HCT116 (cell line): ENCODE measurements at regions not wholly inside any gene's neighbourhood (a gene's known extent, or its start where the extent isn't known, plus 50 kb on each side); places are given as distances from the start of the nearest gene placed in this dataset.

Source experiments
- ATAC-seq: fragments of 200-7000 bp; cut with Tn5 transposase; 2 replicates; pipeline ENCODE4 v1.9.1; 2020; ENCODE audit warnings: mild to moderate bottlenecking, moderate library complexity
- BruUV-seq: library from RNA; stranded (reverse); fragments of 400-500 nt; replicated peaks from 2 replicates; lab custom pipeline; 2021; lab: Mats Ljungman, UMichigan
- CTCF ChIA-PET: fragments of 300-600 bp; sonication (Branson Sonifier 250); formaldehyde crosslinking; loops from one replicate; lab custom pipeline; 2021; ENCODE audit warnings: antibody characterized with exemption; lab: Charles Lee
- POLR2A ChIA-PET: fragments of 300-600, 350-600 bp; sonication (Branson Sonifier 250); formaldehyde crosslinking; loops from one replicate; lab custom pipeline; 2021; ENCODE audit warnings: antibody characterized with exemption; lab: Charles Lee
- RAD21 ChIA-PET, 2 experiments: fragments of 300-600 bp; sonication (Branson Sonifier 250); formaldehyde crosslinking; loops; one replicate each; lab custom pipeline; 2023; ENCODE audit warnings: low total read pairs in 2 of 2; ENCODE audit not compliant: uncharacterized antibody in 2 of 2, unreplicated experiment in 2 of 2, low non-redundant PET in 1 of 2; lab: Charles Lee
- DNase-seq: peaks from one replicate; pipeline ENCODE4 v3.0.0-alpha.2; 2010; ENCODE audit warnings: low read depth, low spot score
- H2AFZ ChIP-seq: fragments of 200-600 bp; shearing (Covaris generic), sonication (generic); 2 replicates; pipeline ENCODE4 v1.6.1; 2017; ENCODE audit warnings: low read depth, mixed run types, mixed read lengths, antibody characterized with exemption, low read length; ENCODE audit not compliant: poor library complexity, severe bottlenecking
- H3K27ac ChIP-seq: 2 replicates; pipeline ENCODE4 v1.5.1; 2012; ENCODE audit warnings: low read depth, low read length
- H3K27me3 ChIP-seq: fragments of 200-600 bp; sonication (generic); 2 replicates; pipeline ENCODE4 v1.6.1; 2016; ENCODE audit warnings: mixed run types, low read length, mixed read lengths; ENCODE audit not compliant: insufficient read depth
- H3K36me3 ChIP-seq, 2 experiments: fragments of 200-500 bp in 1 of 2; fragments of 200-600 bp in 1 of 2; sonication (Bioruptor generic) in 1 of 2; sonication (generic) in 1 of 2; 2 replicates each; pipeline versions ENCODE4 v1.5.1 to v1.6.1; 2014 to 2016; ENCODE audit warnings: low read length in 2 of 2, inconsistent platforms in 1 of 2, mixed read lengths in 1 of 2, mixed run types in 1 of 2; ENCODE audit not compliant: insufficient read depth in 2 of 2, control insufficient read depth in 1 of 2
- H3K4me1 ChIP-seq, 2 experiments: fragments of 200-600 bp in 1 of 2; sonication (generic) in 1 of 2; 2 replicates each; pipeline versions ENCODE4 v1.5.1 to v1.6.1; 2012 to 2017; ENCODE audit warnings: low read length in 2 of 2, inconsistent platforms in 1 of 2, mild to moderate bottlenecking in 1 of 2, mixed read lengths in 1 of 2, mixed run types in 1 of 2, moderate library complexity in 1 of 2; ENCODE audit not compliant: insufficient read depth in 2 of 2, control insufficient read depth in 1 of 2
- H3K4me2 ChIP-seq: fragments of 200-600 bp; sonication (generic); 2 replicates; pipeline ENCODE4 v1.6.1; 2017; ENCODE audit warnings: mixed run types, low read length, mixed read lengths
- H3K4me3 ChIP-seq, 2 experiments: fragments of 200-600 bp in 1 of 2; sonication (generic) in 1 of 2; replicated peaks in 1 of 2; 2 replicates each; pipeline ENCODE4 v1.5.1; 2011 to 2016; ENCODE audit warnings: low read length in 2 of 2, control low read depth in 1 of 2, low read depth in 1 of 2, mild to moderate bottlenecking in 1 of 2, mixed read lengths in 1 of 2, mixed run types in 1 of 2
- H3K79me2 ChIP-seq: fragments of 200-600 bp; sonication (generic); 2 replicates; pipeline ENCODE4 v1.6.1; 2017; ENCODE audit warnings: mild to moderate bottlenecking, mixed run types, low read length, moderate library complexity, mixed read lengths; ENCODE audit not compliant: insufficient read depth
- H3K9ac ChIP-seq: fragments of 200-600 bp; sonication (generic); 2 replicates; pipeline ENCODE4 v1.6.1; 2016; ENCODE audit warnings: low read length, mixed read lengths
- H3K9me2 ChIP-seq: fragments of 200-600 bp; sonication (generic), shearing (Covaris generic); 2 replicates; pipeline ENCODE4 v1.6.1; 2017; ENCODE audit warnings: mixed run types, mild to moderate bottlenecking, moderate library complexity; ENCODE audit not compliant: insufficient read depth
- H3K9me3 ChIP-seq, 2 experiments: fragments of 200-500 bp in 1 of 2; fragments of 200-600 bp in 1 of 2; sonication (Bioruptor generic) in 1 of 2; sonication (generic) in 1 of 2; 2 replicates each; pipeline ENCODE4 v1.6.1; 2014 to 2017; ENCODE audit warnings: low read length in 2 of 2, mixed read lengths in 2 of 2, inconsistent platforms in 1 of 2, low read depth in 1 of 2, mild to moderate bottlenecking in 1 of 2, mixed run types in 1 of 2, moderate library complexity in 1 of 2; ENCODE audit not compliant: control insufficient read depth in 1 of 2, insufficient read depth in 1 of 2
- H4K20me1 ChIP-seq: fragments of 200-600 bp; sonication (generic), shearing (Covaris generic); 2 replicates; pipeline ENCODE4 v1.6.1; 2017; ENCODE audit warnings: mixed run types, mild to moderate bottlenecking, moderate library complexity; ENCODE audit not compliant: insufficient read depth
- ATF3 ChIP-seq: IDR thresholded peaks from 2 replicates; pipeline ENCODE4 v1.6.1; 2012
- CBX3 ChIP-seq: IDR thresholded peaks from 2 replicates; pipeline ENCODE4 v1.6.1; 2012; ENCODE audit warnings: low read depth
- CEBPB ChIP-seq: IDR thresholded peaks from 2 replicates; pipeline ENCODE4 v1.6.1; 2012; ENCODE audit warnings: low read depth
- CTCF ChIP-seq, 3 experiments: fragments of 200-600 bp in 1 of 3; sonication (generic) in 1 of 3; IDR thresholded peaks in 2 of 3; conservative IDR thresholded peaks in 1 of 3; 2 replicates each; pipeline ENCODE4 v1.5.1; 2012 to 2017; ENCODE audit warnings: low read depth in 2 of 3, low read length in 2 of 3, antibody characterized with exemption in 1 of 3, borderline replicate concordance in 1 of 3, control low read depth in 1 of 3, mild to moderate bottlenecking in 1 of 3, mixed read lengths in 1 of 3, mixed run types in 1 of 3, moderate library complexity in 1 of 3; ENCODE audit not compliant: insufficient read depth in 1 of 3
- EGR1 ChIP-seq: IDR thresholded peaks from 2 replicates; pipeline ENCODE4 v1.6.1; 2012; ENCODE audit warnings: low read depth
- EZH2phosphoT487 ChIP-seq: fragments of 200-600 bp; IDR thresholded peaks from 2 replicates; pipeline ENCODE4 v1.6.1; 2018; ENCODE audit warnings: antibody characterized with exemption, borderline replicate concordance
- POLR2A ChIP-seq: IDR thresholded peaks from 2 replicates; pipeline ENCODE4 v1.7.0; 2011; ENCODE audit warnings: borderline replicate concordance; ENCODE audit not compliant: insufficient read depth, insufficient read length; ENCODE audit errors: extremely low read depth
- POLR2AphosphoS5 ChIP-seq: IDR thresholded peaks from 2 replicates; pipeline ENCODE4 v1.6.1; 2011; ENCODE audit warnings: mild to moderate bottlenecking, low read depth, low read length, moderate library complexity
- RAD21 ChIP-seq: IDR thresholded peaks from 2 replicates; pipeline ENCODE4 v1.6.1; 2012; ENCODE audit warnings: low read depth, mild to moderate bottlenecking
- SIN3A ChIP-seq: IDR thresholded peaks from 2 replicates; pipeline ENCODE4 v1.6.1; 2012; ENCODE audit warnings: low read depth
- SP1 ChIP-seq: IDR thresholded peaks from 2 replicates; pipeline ENCODE4 v1.6.1; 2012; ENCODE audit warnings: low read depth
- YY1 ChIP-seq: IDR thresholded peaks from 2 replicates; pipeline ENCODE4 v1.6.1; 2011; ENCODE audit warnings: low read length, low read depth, moderate library complexity, mild to moderate bottlenecking; ENCODE audit not compliant: insufficient replicate concordance; ENCODE audit errors: extremely low read depth
- ZFX ChIP-seq: fragments of 450-650 bp; IDR thresholded peaks from 2 replicates; pipeline ENCODE4 v1.6.1; 2017
- ZNF274 ChIP-seq: fragments of 200-500 bp; sonication (Bioruptor generic); IDR thresholded peaks from 2 replicates; pipeline ENCODE4 v1.6.1; 2014; ENCODE audit warnings: mild to moderate bottlenecking, low read depth, low read length, inconsistent platforms
- intact Hi-C: fragments of 100-400 bp; cut with micrococcal nuclease; formaldehyde crosslinking; loops from 2 replicates; pipeline ENCODE4 v1.10.0; 2022
- TF ChIP-seq, protein P1 (sequence below): IDR thresholded peaks from 2 replicates; pipeline ENCODE4 v1.6.1; 2011; ENCODE audit warnings: mild to moderate bottlenecking, low read length, moderate library complexity; ENCODE audit not compliant: insufficient replicate concordance; ENCODE audit errors: extremely low read depth

DNA sequence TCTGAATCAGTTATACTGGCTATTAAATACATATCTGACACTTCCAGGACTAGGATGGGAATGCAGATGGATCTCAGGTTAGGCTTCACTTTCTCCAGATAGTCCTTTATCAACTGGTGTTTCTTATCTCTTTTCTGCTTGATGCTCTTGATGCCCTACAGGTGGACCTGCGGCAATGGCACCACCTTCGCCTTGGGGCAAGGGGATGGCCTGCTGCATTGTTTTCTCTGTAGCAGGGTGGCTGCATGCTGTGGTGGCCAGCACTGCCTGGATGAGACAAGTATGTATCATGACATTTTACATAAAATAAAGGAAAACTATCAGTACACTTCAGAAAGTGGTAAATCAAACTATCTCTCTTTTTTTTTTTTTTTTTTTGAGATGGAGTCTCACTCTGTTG, 217.7 kb upstream of the ZP4 start:
- intact Hi-C loops = loop anchor here (10.0 kb wide), 1 partner anchor 104 kb away; no protein-coding TSS in a partner anchor
- no peak for TF ChIP-seq CEBPB
- TF ChIP-seq YY1 = no peak
- TF ChIP-seq SIN3A = no peak
- TF ChIP-seq EGR1 = no peak
- TF ChIP-seq, protein P1, sequence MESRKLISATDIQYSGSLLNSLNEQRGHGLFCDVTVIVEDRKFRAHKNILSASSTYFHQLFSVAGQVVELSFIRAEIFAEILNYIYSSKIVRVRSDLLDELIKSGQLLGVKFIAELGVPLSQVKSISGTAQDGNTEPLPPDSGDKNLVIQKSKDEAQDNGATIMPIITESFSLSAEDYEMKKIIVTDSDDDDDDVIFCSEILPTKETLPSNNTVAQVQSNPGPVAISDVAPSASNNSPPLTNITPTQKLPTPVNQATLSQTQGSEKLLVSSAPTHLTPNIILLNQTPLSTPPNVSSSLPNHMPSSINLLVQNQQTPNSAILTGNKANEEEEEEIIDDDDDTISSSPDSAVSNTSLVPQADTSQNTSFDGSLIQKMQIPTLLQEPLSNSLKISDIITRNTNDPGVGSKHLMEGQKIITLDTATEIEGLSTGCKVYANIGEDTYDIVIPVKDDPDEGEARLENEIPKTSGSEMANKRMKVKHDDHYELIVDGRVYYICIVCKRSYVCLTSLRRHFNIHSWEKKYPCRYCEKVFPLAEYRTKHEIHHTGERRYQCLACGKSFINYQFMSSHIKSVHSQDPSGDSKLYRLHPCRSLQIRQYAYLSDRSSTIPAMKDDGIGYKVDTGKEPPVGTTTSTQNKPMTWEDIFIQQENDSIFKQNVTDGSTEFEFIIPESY = no peak
- TF ChIP-seq EZH2phosphoT487 = no peak
- no peak for TF ChIP-seq RAD21
- no peak for TF ChIP-seq POLR2AphosphoS5
- no peak for TF ChIP-seq ATF3
- TF ChIP-seq POLR2A = no peak
- TF ChIP-seq ZNF274 = no peak
- TF ChIP-seq ZFX = no peak
- TF ChIP-seq CTCF (IDR thresholded peaks at IDR 0.05 in 2 of 3, conservative IDR thresholded peaks at IDR 0.05 in 1 of 3; ENCODE audit: borderline replicate concordance in 1 of 3, insufficient read depth in 1 of 3, low read depth in 2 of 3, low read length in 2 of 3) = no peak
- TF ChIP-seq CBX3 = no peak
- no peak for TF ChIP-seq SP1
- TF ChIP-seq, all 23 proteins: peak for 0
- no peaks in the 10 kb centered on the region for H4K20me1 ChIP-seq
- ChIA-PET POLR2A (no interaction called here), CTCF (no interaction called here), RAD21 (no interaction called here)
- DNase-seq = no peak
- H3K9me2 ChIP-seq = no peaks in the 10 kb centered on the region
- H2AFZ ChIP-seq = no peak overlapping the region
- no peak overlapping the region for H3K4me2 ChIP-seq
- no TSS peak for BruUV-seq
- no peak overlapping the region for H3K9ac ChIP-seq
- H3K4me3 ChIP-seq = no peak overlapping the region
- H3K27me3 ChIP-seq = no peaks in the 10 kb centered on the region
- H3K9me3 ChIP-seq = peaks cover 0 to 20% of the 10 kb centered on the region in 2 experiments; a peak in 2 of 4 replicates
- H3K36me3 ChIP-seq = no peaks in the 10 kb centered on the region
- H3K27ac ChIP-seq = no peak overlapping the region
- no peaks in the 10 kb centered on the region for H3K79me2 ChIP-seq
- H3K4me1 ChIP-seq = no peaks in the 10 kb centered on the region
- no peak for ATAC-seq
